A549 (cell line): ENCODE measurements at regions not wholly inside any gene's neighbourhood (a gene's known extent, or its start where the extent isn't known, plus 50 kb on each side); places are given as distances from the start of the nearest gene placed in this dataset.

Source experiments
- CBX2 ChIP-seq: fragments of 200-600 bp; sonication (generic); IDR thresholded peaks from 2 replicates; pipeline ENCODE4 v1.6.1; 2016; ENCODE audit warnings: low read depth, mild to moderate bottlenecking, borderline replicate concordance
- CHD2 ChIP-seq: fragments of 150-350 bp; IDR thresholded peaks from 2 replicates; pipeline ENCODE4 v1.6.1; 2014; ENCODE audit warnings: low read length; ENCODE audit not compliant: partially characterized antibody
- HEYL ChIP-seq: fragments of 250-450 bp; sonication (Bioruptor Pico); IDR thresholded peaks from 2 replicates; pipeline ENCODE4 v1.8.0; 2021; ENCODE audit warnings: mild to moderate bottlenecking, moderate library complexity
- JUNB ChIP-seq: fragments of >200 bp; sonication (Bioruptor Twin); formaldehyde crosslinking; IDR thresholded peaks from 2 replicates; pipeline ENCODE4 v1.6.1; 2016
- POLR2A ChIP-seq: IDR thresholded peaks from 2 replicates; pipeline ENCODE4 v1.6.1; 2012; ENCODE audit warnings: mild to moderate bottlenecking, low read length
- POLR2AphosphoS2 ChIP-seq: conservative IDR thresholded peaks from 2 replicates; pipeline ENCODE4 v1.6.1; 2012; ENCODE audit warnings: low read length, improper control_type of control experiment, inconsistent platforms
- RCOR1 ChIP-seq: fragments of 150-350 bp; IDR thresholded peaks from 2 replicates; pipeline ENCODE4 v1.6.1; 2014; ENCODE audit warnings: antibody characterized with exemption, low read length, low read depth
- RFX5 ChIP-seq: fragments of 450-650 bp; IDR thresholded peaks from 2 replicates; pipeline ENCODE4 v1.7.1; 2014; ENCODE audit warnings: antibody characterized with exemption, mild to moderate bottlenecking, moderate library complexity
- RNF2 ChIP-seq: fragments of 200-600 bp; sonication (generic); IDR thresholded peaks from 2 replicates; pipeline ENCODE4 v1.6.1; 2016; ENCODE audit warnings: low read depth, mild to moderate bottlenecking, antibody characterized with exemption, moderate library complexity, borderline replicate concordance
- ZFP36 ChIP-seq: fragments of 450-650 bp; IDR thresholded peaks from 2 replicates; pipeline ENCODE4 v1.6.1; 2014; ENCODE audit warnings: borderline replicate concordance; ENCODE audit not compliant: partially characterized antibody
- TF ChIP-seq, protein P1 (sequence below): fragments of 250-450 bp; sonication (Bioruptor Pico); IDR thresholded peaks from 2 replicates; pipeline ENCODE4 v1.5.0; 2021; ENCODE audit warnings: mild to moderate bottlenecking, moderate library complexity, borderline replicate concordance
- TF ChIP-seq, protein P2 (sequence below): fragments of 200-600 bp; sonication (generic); IDR thresholded peaks from 2 replicates; pipeline ENCODE4 v1.6.1; 2016; ENCODE audit warnings: antibody characterized with exemption, mild to moderate bottlenecking, moderate library complexity
- TF ChIP-seq, protein P3 (sequence below): fragments of >200 bp; sonication (Bioruptor Twin); formaldehyde crosslinking; IDR thresholded peaks from 3 replicates; pipeline ENCODE4 v1.5.1; 2016

DNA sequence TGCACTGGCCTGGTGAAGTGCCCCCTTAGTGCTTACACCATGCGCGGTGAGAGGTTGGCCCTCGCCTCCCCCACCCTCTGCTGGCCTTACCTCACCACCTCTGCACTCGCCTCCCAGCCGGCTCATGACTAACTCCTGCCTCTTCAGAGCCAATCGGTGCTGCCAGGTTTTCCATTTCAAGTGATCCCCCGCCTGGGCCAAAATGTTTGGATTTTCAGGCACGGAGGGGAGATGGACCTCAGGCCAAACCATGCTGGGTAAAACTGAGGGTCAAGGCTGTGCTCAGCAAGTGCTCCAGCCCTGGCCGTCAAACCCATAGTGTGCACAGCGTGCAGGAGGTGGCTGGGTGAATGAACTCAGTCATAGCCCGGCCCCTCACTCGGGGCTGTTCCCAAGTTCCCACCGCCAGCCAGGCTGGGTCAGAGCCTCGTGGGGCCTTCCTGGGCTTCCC, 175.4 kb downstream of the SEC14L1 start:
- TF ChIP-seq, protein P1, sequence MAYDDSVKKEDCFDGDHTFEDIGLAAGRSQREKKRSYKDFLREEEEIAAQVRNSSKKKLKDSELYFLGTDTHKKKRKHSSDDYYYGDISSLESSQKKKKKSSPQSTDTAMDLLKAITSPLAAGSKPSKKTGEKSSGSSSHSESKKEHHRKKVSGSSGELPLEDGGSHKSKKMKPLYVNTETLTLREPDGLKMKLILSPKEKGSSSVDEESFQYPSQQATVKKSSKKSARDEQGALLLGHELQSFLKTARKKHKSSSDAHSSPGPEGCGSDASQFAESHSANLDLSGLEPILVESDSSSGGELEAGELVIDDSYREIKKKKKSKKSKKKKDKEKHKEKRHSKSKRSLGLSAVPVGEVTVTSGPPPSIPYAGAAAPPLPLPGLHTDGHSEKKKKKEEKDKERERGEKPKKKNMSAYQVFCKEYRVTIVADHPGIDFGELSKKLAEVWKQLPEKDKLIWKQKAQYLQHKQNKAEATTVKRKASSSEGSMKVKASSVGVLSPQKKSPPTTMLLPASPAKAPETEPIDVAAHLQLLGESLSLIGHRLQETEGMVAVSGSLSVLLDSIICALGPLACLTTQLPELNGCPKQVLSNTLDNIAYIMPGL (CRISPR knock-in tag): no peak
- TF ChIP-seq, protein P2, sequence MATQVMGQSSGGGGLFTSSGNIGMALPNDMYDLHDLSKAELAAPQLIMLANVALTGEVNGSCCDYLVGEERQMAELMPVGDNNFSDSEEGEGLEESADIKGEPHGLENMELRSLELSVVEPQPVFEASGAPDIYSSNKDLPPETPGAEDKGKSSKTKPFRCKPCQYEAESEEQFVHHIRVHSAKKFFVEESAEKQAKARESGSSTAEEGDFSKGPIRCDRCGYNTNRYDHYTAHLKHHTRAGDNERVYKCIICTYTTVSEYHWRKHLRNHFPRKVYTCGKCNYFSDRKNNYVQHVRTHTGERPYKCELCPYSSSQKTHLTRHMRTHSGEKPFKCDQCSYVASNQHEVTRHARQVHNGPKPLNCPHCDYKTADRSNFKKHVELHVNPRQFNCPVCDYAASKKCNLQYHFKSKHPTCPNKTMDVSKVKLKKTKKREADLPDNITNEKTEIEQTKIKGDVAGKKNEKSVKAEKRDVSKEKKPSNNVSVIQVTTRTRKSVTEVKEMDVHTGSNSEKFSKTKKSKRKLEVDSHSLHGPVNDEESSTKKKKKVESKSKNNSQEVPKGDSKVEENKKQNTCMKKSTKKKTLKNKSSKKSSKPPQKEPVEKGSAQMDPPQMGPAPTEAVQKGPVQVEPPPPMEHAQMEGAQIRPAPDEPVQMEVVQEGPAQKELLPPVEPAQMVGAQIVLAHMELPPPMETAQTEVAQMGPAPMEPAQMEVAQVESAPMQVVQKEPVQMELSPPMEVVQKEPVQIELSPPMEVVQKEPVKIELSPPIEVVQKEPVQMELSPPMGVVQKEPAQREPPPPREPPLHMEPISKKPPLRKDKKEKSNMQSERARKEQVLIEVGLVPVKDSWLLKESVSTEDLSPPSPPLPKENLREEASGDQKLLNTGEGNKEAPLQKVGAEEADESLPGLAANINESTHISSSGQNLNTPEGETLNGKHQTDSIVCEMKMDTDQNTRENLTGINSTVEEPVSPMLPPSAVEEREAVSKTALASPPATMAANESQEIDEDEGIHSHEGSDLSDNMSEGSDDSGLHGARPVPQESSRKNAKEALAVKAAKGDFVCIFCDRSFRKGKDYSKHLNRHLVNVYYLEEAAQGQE: no peak
- TF ChIP-seq, protein P3, sequence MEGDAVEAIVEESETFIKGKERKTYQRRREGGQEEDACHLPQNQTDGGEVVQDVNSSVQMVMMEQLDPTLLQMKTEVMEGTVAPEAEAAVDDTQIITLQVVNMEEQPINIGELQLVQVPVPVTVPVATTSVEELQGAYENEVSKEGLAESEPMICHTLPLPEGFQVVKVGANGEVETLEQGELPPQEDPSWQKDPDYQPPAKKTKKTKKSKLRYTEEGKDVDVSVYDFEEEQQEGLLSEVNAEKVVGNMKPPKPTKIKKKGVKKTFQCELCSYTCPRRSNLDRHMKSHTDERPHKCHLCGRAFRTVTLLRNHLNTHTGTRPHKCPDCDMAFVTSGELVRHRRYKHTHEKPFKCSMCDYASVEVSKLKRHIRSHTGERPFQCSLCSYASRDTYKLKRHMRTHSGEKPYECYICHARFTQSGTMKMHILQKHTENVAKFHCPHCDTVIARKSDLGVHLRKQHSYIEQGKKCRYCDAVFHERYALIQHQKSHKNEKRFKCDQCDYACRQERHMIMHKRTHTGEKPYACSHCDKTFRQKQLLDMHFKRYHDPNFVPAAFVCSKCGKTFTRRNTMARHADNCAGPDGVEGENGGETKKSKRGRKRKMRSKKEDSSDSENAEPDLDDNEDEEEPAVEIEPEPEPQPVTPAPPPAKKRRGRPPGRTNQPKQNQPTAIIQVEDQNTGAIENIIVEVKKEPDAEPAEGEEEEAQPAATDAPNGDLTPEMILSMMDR: no peak
- no peak for TF ChIP-seq POLR2AphosphoS2
- no peak for TF ChIP-seq CBX2
- no peak for TF ChIP-seq POLR2A
- TF ChIP-seq ZFP36: no peak
- TF ChIP-seq JUNB: no peak
- TF ChIP-seq RCOR1: no peak
- TF ChIP-seq CHD2: no peak
- no peak for TF ChIP-seq HEYL (CRISPR knock-in tag)
- TF ChIP-seq RNF2: no peak
- TF ChIP-seq RFX5: no peak
